Hepatocyte (in vitro differentiated cells): ENCODE measurements at regions not wholly inside any gene's neighbourhood (a gene's known extent, or its start where the extent isn't known, plus 50 kb on each side); places are given as distances from the start of the nearest gene placed in this dataset.
"Not testable (repeated sequence)": the region's sequence is repeated elsewhere in the genome, so short reads cannot be mapped to it uniquely, and the experiment has no call there.

Experiments
- DNase-seq: peaks from one replicate; pipeline ENCODE4 v3.0.0-alpha.2; 2016; ENCODE audit warnings: low spot score
- H2AFZ ChIP-seq: fragments of 200-600 bp; sonication (generic); 2 replicates; pipeline ENCODE4 v1.6.0; 2016; ENCODE audit warnings: antibody characterized with exemption, mild to moderate bottlenecking
- H3K27ac ChIP-seq: fragments of 200-600 bp; sonication (generic); 2 replicates; pipeline ENCODE4 v1.5.1; 2016; ENCODE audit warnings: mild to moderate bottlenecking
- H3K27me3 ChIP-seq: fragments of 200-600 bp; sonication (generic); 2 replicates; pipeline ENCODE4 v1.6.1; 2016
- H3K36me3 ChIP-seq: fragments of 200-600 bp; sonication (generic); replicated peaks from 2 replicates; pipeline ENCODE4 v1.5.1; 2016; ENCODE audit warnings: low read depth; ENCODE audit not compliant: insufficient read depth
- H3K4me1 ChIP-seq: fragments of 200-600 bp; sonication (generic); 2 replicates; pipeline ENCODE4 v1.5.1; 2016; ENCODE audit warnings: mild to moderate bottlenecking, moderate library complexity; ENCODE audit not compliant: insufficient read depth
- H3K4me2 ChIP-seq: fragments of 200-600 bp; sonication (generic); 2 replicates; pipeline ENCODE4 v1.6.0; 2016
- H3K4me3 ChIP-seq: fragments of 200-600 bp; sonication (generic); 2 replicates; pipeline ENCODE4 v1.5.1; 2016; ENCODE audit warnings: mild to moderate bottlenecking
- H3K79me2 ChIP-seq: fragments of 200-600 bp; sonication (generic); 2 replicates; pipeline ENCODE4 v1.6.0; 2017; ENCODE audit warnings: mild to moderate bottlenecking
- H3K9me2 ChIP-seq: fragments of 200-600 bp; sonication (generic); replicated peaks from 2 replicates; pipeline ENCODE4 v1.6.0; 2017; ENCODE audit warnings: mild to moderate bottlenecking; ENCODE audit not compliant: insufficient read depth
- H3K9me3 ChIP-seq: fragments of 200-600 bp; sonication (generic); 2 replicates; pipeline ENCODE4 v1.5.1; 2016; ENCODE audit warnings: low read depth, mild to moderate bottlenecking
- H4K20me1 ChIP-seq: fragments of 200-600 bp; sonication (generic); 2 replicates; pipeline ENCODE4 v1.6.0; 2016; ENCODE audit warnings: mild to moderate bottlenecking; ENCODE audit not compliant: insufficient read depth, poor library complexity, severe bottlenecking
- EZH2 ChIP-seq: fragments of 200-600 bp; sonication (generic); IDR thresholded peaks from 2 replicates; pipeline ENCODE4 v1.6.1; 2016; ENCODE audit warnings: antibody characterized with exemption, mild to moderate bottlenecking, borderline replicate concordance
- EZH2phosphoT487 ChIP-seq: fragments of 200-600 bp; sonication (generic); IDR thresholded peaks from one replicate; pipeline ENCODE4 v1.6.1; 2018; ENCODE audit warnings: antibody characterized with exemption, mild to moderate bottlenecking, low read depth, moderate library complexity; ENCODE audit not compliant: unreplicated experiment, severe bottlenecking
- WGBS: methylation state at CpG from one replicate; pipeline ENCODE4 v1.1.6; 2016; ENCODE audit warnings: low lambda C conversion rate; ENCODE audit errors: missing lambda C conversion rate; 5-methylcytosine and 5-hydroxymethylcytosine counted together
- TF ChIP-seq, protein P1 (sequence below): fragments of 200-600 bp; sonication (generic); IDR thresholded peaks from 2 replicates; pipeline ENCODE4 v1.5.1; 2016; ENCODE audit warnings: antibody characterized with exemption, mild to moderate bottlenecking; ENCODE audit not compliant: poor library complexity

DNA sequence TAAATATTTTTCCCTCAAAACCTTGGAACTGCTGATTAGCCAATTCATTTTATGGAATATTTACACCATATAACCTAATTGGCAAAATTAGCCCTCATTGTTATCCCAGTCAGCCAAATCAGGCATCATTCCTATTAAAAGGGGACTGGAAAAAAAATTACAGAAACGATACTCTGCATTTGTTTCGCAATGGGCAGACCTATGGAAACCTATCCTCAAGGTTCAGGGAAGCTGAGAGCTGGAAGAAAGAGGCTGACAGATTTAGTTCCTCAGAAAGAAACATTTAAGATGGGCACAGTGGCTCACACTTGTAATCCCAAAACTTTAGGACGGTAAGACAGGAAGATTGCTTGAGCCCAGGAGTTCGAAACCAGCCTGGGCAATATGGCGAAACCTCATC, 85.6 kb upstream of the RPH3AL start:
- H3K4me3 ChIP-seq = no peak overlapping the region
- H4K20me1 ChIP-seq = no peaks in the 10 kb centered on the region
- H2AFZ ChIP-seq = no peak overlapping the region
- H3K9me3 ChIP-seq = no peaks in the 10 kb centered on the region
- TF ChIP-seq, protein P1, sequence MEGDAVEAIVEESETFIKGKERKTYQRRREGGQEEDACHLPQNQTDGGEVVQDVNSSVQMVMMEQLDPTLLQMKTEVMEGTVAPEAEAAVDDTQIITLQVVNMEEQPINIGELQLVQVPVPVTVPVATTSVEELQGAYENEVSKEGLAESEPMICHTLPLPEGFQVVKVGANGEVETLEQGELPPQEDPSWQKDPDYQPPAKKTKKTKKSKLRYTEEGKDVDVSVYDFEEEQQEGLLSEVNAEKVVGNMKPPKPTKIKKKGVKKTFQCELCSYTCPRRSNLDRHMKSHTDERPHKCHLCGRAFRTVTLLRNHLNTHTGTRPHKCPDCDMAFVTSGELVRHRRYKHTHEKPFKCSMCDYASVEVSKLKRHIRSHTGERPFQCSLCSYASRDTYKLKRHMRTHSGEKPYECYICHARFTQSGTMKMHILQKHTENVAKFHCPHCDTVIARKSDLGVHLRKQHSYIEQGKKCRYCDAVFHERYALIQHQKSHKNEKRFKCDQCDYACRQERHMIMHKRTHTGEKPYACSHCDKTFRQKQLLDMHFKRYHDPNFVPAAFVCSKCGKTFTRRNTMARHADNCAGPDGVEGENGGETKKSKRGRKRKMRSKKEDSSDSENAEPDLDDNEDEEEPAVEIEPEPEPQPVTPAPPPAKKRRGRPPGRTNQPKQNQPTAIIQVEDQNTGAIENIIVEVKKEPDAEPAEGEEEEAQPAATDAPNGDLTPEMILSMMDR = no peak
- no peak for TF ChIP-seq EZH2phosphoT487
- no peak for TF ChIP-seq EZH2
- no peaks in the 10 kb centered on the region for H3K4me1 ChIP-seq
- H3K36me3 ChIP-seq = no peaks in the 10 kb centered on the region
- H3K27ac ChIP-seq = no peak overlapping the region
- H3K79me2 ChIP-seq = no peaks in the 10 kb centered on the region
- DNase-seq = no peak
- H3K4me2 ChIP-seq = no peak overlapping the region
- 88% methylated on average over 5 of the region's 5 CpGs for WGBS
- H3K27me3 ChIP-seq = no peaks in the 10 kb centered on the region
- no peaks in the 10 kb centered on the region for H3K9me2 ChIP-seq

DNA sequence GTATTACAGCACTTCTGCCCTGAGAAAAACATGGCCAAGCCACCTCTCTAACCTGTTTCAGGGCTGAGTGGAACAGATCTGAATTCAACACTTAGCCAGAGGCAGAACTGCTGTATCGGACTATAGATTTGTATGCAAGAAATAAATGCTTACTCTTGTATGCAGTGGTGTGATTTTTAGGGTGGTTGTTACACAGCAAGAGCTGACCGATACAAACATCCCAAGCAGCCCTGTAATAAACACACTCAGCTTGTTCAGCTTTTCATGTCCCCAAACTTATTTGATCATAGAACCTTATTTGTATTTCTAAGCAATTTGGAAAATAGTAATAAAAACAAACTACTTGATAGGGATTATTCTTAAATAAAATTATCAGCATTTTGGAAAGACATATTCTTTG, 84.9 kb upstream of the RPH3AL start:
- DNase-seq = no peak
- no peak overlapping the region for H3K27ac ChIP-seq
- H3K27me3 ChIP-seq = no peaks in the 10 kb centered on the region
- H2AFZ ChIP-seq = no peak overlapping the region
- no peaks in the 10 kb centered on the region for H3K79me2 ChIP-seq
- H3K4me1 ChIP-seq = no peaks in the 10 kb centered on the region
- H4K20me1 ChIP-seq = no peaks in the 10 kb centered on the region
- no peak overlapping the region for H3K4me2 ChIP-seq
- H3K4me3 ChIP-seq = no peak overlapping the region
- TF ChIP-seq EZH2 (no peak), EZH2phosphoT487 (no peak)
- TF ChIP-seq, protein P1 = no peak
- H3K9me3 ChIP-seq = no peaks in the 10 kb centered on the region
- no peaks in the 10 kb centered on the region for H3K9me2 ChIP-seq
- no peaks in the 10 kb centered on the region for H3K36me3 ChIP-seq
- 91% methylated on average over 2 of the region's 2 CpGs for WGBS

DNA sequence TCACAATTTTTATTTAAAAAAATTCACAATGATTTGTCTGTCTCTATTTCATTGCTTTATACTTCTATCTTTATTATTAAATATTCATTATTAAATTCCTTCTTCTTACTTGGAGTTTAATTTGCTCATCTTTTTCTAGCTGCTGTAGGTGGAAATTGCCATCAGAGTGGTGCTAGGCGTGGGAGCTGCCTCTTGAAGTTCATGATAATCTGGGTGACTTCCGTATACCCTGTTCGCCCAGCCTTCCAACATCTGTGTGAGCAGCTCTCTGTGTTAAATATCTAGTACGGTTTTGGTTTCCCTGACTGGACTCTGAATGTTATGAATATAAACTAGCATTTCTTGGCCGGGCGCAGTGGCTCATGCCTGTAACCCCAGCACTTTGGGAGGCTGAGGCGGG, 84.0 kb upstream of the RPH3AL start:
- Histone ChIP-seq H4K20me1 (no peaks in the 10 kb centered on the region), H3K27me3 (no peaks in the 10 kb centered on the region), H3K9me2 (no peaks in the 10 kb centered on the region), H3K27ac (no peak overlapping the region), H2AFZ (no peak overlapping the region), H3K4me2 (no peak overlapping the region), H3K4me3 (no peak overlapping the region), H3K79me2 (no peaks in the 10 kb centered on the region), H3K36me3 (no peaks in the 10 kb centered on the region), H3K9me3 (no peaks in the 10 kb centered on the region), H3K4me1 (no peaks in the 10 kb centered on the region)
- no peak for DNase-seq
- WGBS = 84% methylated on average over 7 of the region's 7 CpGs
- TF ChIP-seq EZH2phosphoT487 (no peak), EZH2 (no peak)
- TF ChIP-seq, protein P1 = no peak

DNA sequence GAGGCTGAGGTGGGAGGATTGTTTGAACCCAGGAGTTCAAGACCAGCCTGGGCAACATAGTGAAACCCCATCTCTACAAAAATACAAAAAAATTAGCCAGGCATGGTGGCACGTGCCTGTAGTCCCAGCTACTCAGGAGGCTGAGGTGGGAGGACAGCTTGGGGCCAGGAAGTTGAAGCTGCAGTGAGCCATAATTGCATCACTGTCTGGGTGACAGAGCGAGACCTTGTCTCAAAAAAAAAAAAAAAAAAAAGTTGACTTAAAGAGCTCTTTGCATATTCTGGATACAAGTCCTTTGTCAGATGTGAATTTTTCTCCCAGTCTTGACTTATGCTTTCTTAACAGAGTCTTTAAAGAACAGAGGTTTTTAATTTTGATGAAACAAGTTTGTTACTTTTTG, 79.9 kb upstream of the RPH3AL start:
- not testable (repeated sequence) for H3K9me2 ChIP-seq, H3K27ac ChIP-seq, H3K9me3 ChIP-seq, H3K4me2 ChIP-seq, H3K4me1 ChIP-seq, H3K4me3 ChIP-seq, H3K27me3 ChIP-seq, H4K20me1 ChIP-seq, DNase-seq, H3K79me2 ChIP-seq, H2AFZ ChIP-seq, H3K36me3 ChIP-seq
- 85% methylated on average over 2 of the region's 2 CpGs for WGBS
